Common myeloid progenitor, CD34-positive (primary cell): ENCODE measurements at regions not wholly inside any gene's neighbourhood (a gene's known extent, or its start where the extent isn't known, plus 50 kb on each side); places are given as distances from the start of the nearest gene placed in this dataset.
"Not testable (repeated sequence)": the region's sequence is repeated elsewhere in the genome, so short reads cannot be mapped to it uniquely, and the experiment has no call there.

Experiments used
- CTCF ChIA-PET: fragments of 350-600 bp; sonication (Branson Sonifier 250); formaldehyde crosslinking; loops from one replicate; lab custom pipeline; 2021; ENCODE audit warnings: antibody characterized with exemption; lab: Charles Lee
- POLR2A ChIA-PET: fragments of 350-600 bp; sonication (Branson Sonifier 250); formaldehyde crosslinking; loops from one replicate; lab custom pipeline; 2021; ENCODE audit warnings: antibody characterized with exemption; lab: Charles Lee
- DNase-seq, 3 donors: peaks; one replicate each; pipeline versions ENCODE4 v3.0.0 to v3.0.0-alpha.2; 2013
- H3K27ac ChIP-seq, 2 experiments: 1 replicate in 1 of 2; 2 replicates in 1 of 2; pipeline ENCODE4 v1.7.0; 2013; ENCODE audit warnings: inconsistent platforms in 2 of 2, low read length in 2 of 2, mild to moderate bottlenecking in 2 of 2, low read depth in 1 of 2, moderate library complexity in 1 of 2; ENCODE audit not compliant: severe bottlenecking in 2 of 2, insufficient read depth in 1 of 2, poor library complexity in 1 of 2
- H3K27me3 ChIP-seq, 5 experiments: replicated peaks in 2 of 5; 1 replicate in 3 of 5; 2 replicates in 2 of 5; pipeline versions ENCODE4 v1.6.1 to v1.7.0; 2013; ENCODE audit warnings: low read length in 4 of 5, mild to moderate bottlenecking in 2 of 5, moderate library complexity in 2 of 5, inconsistent platforms in 1 of 5; ENCODE audit not compliant: insufficient read depth in 5 of 5, control insufficient read depth in 4 of 5
- H3K36me3 ChIP-seq, 4 experiments: 1 replicate in 2 of 4; 2 replicates in 2 of 4; pipeline versions ENCODE4 v1.6.1 to v1.7.0; 2013; ENCODE audit warnings: low read length in 3 of 4, control low read depth in 1 of 4, mild to moderate bottlenecking in 1 of 4; ENCODE audit not compliant: control insufficient read depth in 4 of 4, insufficient read depth in 4 of 4
- H3K4me1 ChIP-seq, 4 experiments: 1 replicate in 3 of 4; 2 replicates in 1 of 4; pipeline versions ENCODE4 v1.6.1 to v1.7.1; 2013; ENCODE audit warnings: low read length in 3 of 4, mild to moderate bottlenecking in 3 of 4, control low read depth in 1 of 4, inconsistent platforms in 1 of 4, moderate library complexity in 1 of 4; ENCODE audit not compliant: control insufficient read depth in 4 of 4, insufficient read depth in 4 of 4; ENCODE audit errors: control extremely low read depth in 1 of 4
- H3K4me3 ChIP-seq, 7 experiments: 1 replicate in 4 of 7; 2 replicates in 3 of 7; pipeline versions ENCODE4 v1.5.1 to v1.7.0; 2013; ENCODE audit warnings: mild to moderate bottlenecking in 7 of 7, low read length in 6 of 7, moderate library complexity in 6 of 7, inconsistent platforms in 2 of 7, low read depth in 2 of 7, control low read depth in 1 of 7; ENCODE audit not compliant: insufficient read depth in 4 of 7, control insufficient read depth in 1 of 7; ENCODE audit errors: extremely low read depth in 1 of 7
- H3K9me3 ChIP-seq, 5 experiments: 1 replicate in 4 of 5; 2 replicates in 1 of 5; pipeline versions ENCODE4 v1.6.1 to v1.7.1; 2013; ENCODE audit warnings: low read length in 4 of 5, mild to moderate bottlenecking in 2 of 5, inconsistent platforms in 1 of 5, low read depth in 1 of 5, moderate library complexity in 1 of 5; ENCODE audit not compliant: control insufficient read depth in 4 of 5, insufficient read depth in 2 of 5; ENCODE audit errors: control extremely low read depth in 1 of 5
- WGBS: methylation state at CpG from one replicate; pipeline ENCODE4 v1.1.5; 2013; ENCODE audit not compliant: insufficient coverage; 5-methylcytosine and 5-hydroxymethylcytosine counted together

DNA sequence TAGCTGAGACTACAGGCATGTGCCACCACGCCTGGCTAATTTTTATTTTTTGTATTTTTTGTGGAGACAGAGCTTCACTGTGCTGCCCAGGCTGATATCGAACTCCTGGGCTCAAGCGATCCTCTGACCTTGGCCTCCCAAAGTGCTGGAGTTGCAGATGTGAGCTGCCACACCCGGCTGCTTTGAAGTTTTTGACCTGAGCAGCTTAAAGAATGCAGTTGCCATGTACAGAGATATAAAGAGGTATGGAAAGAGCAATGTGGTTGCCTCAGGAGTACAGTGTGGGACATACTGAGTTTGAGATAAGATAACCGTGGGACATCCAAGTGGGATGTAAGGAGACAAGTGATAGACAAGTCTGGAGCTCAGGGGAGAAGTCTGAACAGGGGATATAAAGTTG, 82.7 kb upstream of the LSM14A start:
- Histone ChIP-seq H3K4me1 (no peaks in the 10 kb centered on the region), H3K27me3 (peaks cover 0 to 8% (median 3%) of the 10 kb centered on the region in 5 experiments), H3K27ac (no peak overlapping the region), H3K36me3 (no peaks in the 10 kb centered on the region), H3K4me3 (no peak overlapping the region), H3K9me3 (peaks cover 0 to 6% (median 0%) of the 10 kb centered on the region in 5 experiments)
- ChIA-PET CTCF (no interaction called here), POLR2A (no interaction called here)
- no peak for DNase-seq
- WGBS, result 93% methylated on average over 5 of the region's 5 CpGs

DNA sequence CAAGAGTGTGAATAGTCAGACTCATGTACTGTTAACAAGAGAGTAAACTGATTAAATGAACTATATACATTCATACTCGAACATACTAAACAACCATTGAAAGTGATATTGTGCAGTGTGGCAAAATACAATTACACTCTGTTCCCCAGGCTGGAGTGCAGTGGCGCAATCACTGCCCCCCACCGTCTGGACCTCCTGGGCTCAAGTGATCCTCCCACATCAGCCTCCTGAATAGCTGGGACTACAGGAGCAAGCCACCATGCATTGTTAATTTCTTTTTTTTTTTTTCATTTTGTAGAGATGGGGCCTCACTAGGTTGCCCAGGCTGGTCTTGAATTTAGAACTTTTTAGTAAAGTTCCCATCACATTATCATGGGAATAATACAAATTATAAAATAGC, 77.3 kb upstream of the LSM14A start:
- Histone ChIP-seq H3K27ac (no peak overlapping the region), H3K9me3 (no peaks in the 10 kb centered on the region), H3K4me3 (no peak overlapping the region), H3K4me1 (no peaks in the 10 kb centered on the region), H3K36me3 (no peaks in the 10 kb centered on the region), H3K27me3 (peaks cover 0 to 5% (median 0%) of the 10 kb centered on the region in 5 experiments)
- ChIA-PET POLR2A (no interaction called here), CTCF (interaction anchor here (0.6 to 2.8 kb wide), 3 partner anchors 9 to 316 kb away, joined by 3 to 36 read pairs (median 4); no protein-coding TSS in a partner anchor)
- DNase-seq, result no peak
- 100% methylated on average over 2 of the region's 3 CpGs for WGBS

DNA sequence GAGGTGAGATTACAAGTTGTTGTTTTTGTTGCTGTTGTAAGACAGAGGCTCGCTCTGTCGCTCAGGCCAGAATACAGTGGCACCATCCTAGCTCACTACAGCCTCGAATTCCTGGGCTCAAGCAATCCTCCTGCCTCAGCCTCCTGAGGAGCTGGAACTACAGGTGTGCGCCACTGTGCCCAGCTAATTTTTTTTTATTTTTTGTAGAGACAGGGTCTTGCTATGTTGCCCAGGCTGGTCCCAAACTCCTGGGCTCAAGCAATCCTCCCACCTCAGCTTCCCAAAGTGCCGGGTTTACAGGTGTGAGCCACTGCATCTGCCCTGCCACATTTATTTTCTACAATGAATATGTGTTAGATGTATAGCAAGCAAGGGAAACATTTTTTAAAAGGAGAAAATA, 76.9 kb upstream of the LSM14A start:
- not testable (repeated sequence) for H3K9me3 ChIP-seq, H3K4me3 ChIP-seq, H3K27ac ChIP-seq, DNase-seq, H3K36me3 ChIP-seq, H3K4me1 ChIP-seq, H3K27me3 ChIP-seq
- CTCF ChIA-PET, result interaction anchor here (0.8 to 2.8 kb wide), 4 partner anchors 10 to 317 kb away, joined by 3 to 36 read pairs (median 6); no protein-coding TSS in a partner anchor
- POLR2A ChIA-PET, result interaction anchor here (0.8 kb wide), 1 partner anchor 300 kb away, joined by 4 read pairs; no protein-coding TSS in a partner anchor
- WGBS, result 100% methylated on average over 2 of the region's 5 CpGs

DNA sequence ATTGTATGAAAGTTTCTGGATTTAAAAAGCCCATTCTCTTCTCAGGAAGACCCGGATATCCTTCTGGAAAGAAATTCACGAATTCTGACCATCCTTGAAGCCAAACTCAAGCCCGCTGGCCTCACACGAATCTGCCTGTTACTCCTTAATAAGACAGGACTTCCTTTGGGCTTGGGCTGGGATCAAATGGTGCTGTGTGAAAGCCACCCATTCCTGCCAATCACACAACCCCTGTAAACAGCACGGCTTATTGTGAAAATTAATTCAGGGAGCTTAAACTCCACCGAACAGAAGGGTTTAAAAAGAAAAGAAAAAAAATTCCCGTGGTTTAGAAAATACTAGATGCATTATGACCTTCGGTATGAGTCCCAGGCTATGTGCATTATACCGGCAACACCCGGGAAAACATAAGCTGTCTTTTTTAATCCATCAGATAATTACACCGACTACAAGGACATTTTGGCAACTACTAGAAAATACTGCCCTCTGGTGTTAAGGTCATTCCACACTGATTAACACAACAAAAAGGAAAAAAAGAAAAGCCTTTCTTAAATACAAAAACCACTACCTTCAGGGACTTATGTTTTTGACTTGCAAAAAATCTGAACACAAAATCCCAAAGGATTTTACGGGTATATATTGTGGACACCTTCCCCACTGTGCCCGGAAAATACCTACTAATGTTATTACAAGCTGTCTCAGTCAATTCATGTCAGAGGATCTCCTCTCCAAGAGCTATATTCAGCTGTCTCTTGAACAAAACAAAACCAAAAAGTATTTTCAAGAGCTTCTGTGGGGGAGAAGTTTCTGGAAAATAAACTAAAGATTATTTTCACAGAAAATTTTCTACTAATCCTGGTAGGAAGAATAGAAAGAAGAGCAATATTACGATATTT, 76.0 kb upstream of the LSM14A start:
- Histone ChIP-seq H3K9me3 (no peaks in the 10 kb centered on the region), H3K4me3 (no peak overlapping the region), H3K36me3 (no peaks in the 10 kb centered on the region), H3K4me1 (no peaks in the 10 kb centered on the region), H3K27ac (no peak overlapping the region), H3K27me3 (peaks cover 0 to 3% (median 3%) of the 10 kb centered on the region in 5 experiments)
- peak; percentile 57 to 78 (median 73) for DNase-seq
- ChIA-PET CTCF (interaction anchor here (0.7 to 2.8 kb wide), 19 partner anchors 10 to 680 kb away, joined by 3 to 36 read pairs (median 4); no protein-coding TSS in a partner anchor), POLR2A (interaction anchor here (0.8 kb wide), 1 partner anchor 301 kb away, joined by 4 read pairs; no protein-coding TSS in a partner anchor)
- 35% methylated on average over 7 of the region's 14 CpGs for WGBS

DNA sequence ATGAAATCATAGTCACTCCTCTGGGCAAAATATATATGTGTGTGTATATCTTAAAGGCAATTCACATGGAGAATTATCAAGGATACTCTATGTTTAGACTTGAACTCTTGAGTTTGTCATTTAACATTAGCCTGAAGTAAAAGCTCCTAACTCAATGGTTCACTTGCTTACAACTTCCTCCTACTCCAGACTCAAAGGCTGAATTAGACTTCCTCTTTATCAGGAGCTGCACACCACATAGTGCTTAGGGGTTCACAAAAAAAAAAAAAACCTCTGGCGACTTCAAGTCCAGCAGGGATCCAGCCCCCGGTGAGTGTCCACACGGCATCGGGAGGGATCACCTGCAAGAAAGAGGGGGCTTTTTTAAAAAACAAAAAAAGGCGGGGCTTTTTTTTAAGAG, 68.2 kb upstream of the LSM14A start:
- Histone ChIP-seq H3K4me3 (peak overlapping the region in 2 of 7 experiments; percentile 58 to 60), H3K4me1 (peaks cover 2 to 8% (median 5%) of the 10 kb centered on the region in 4 experiments), H3K9me3 (no peaks in the 10 kb centered on the region), H3K27me3 (peaks cover 0 to 3% (median 0%) of the 10 kb centered on the region in 5 experiments), H3K36me3 (no peaks in the 10 kb centered on the region), H3K27ac (peak overlapping the region in 1 of 2 experiments; percentile 31)
- ChIA-PET POLR2A (no interaction called here), CTCF (interaction anchor here (0.6 to 1.9 kb wide), 5 partner anchors 18 to 143 kb away, joined by 3 to 5 read pairs (median 3); no protein-coding TSS in a partner anchor)
- DNase-seq, result peak; percentile 36 to 74 (median 67)
- WGBS, result 13% methylated on average over 4 of the region's 5 CpGs

DNA sequence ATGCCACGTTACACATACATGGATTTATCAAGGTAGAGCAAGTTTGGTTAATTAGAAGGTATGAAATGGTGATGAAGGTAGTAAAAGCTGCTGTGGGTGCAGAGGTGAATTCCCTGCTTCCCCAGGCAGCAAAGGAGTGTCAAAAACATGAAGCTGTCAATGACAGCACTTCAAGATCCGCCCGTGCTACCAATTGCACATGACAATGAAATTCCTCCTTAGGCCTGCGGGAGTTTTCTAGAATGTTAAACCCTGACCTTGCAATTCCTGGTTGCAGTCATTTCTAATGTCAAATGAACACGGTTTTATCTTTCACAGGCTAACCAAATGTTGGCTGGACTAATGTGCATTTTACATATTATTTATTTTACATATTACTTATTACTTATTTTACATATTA, 67.7 kb upstream of the LSM14A start:
- CTCF ChIA-PET, result interaction anchor here (0.9 to 1.4 kb wide), 2 partner anchors 17 to 130 kb away, joined by 3 read pairs; no protein-coding TSS in a partner anchor
- DNase-seq, result no peak
- Histone ChIP-seq H3K36me3 (no peaks in the 10 kb centered on the region), H3K27ac (peak overlapping the region in 1 of 2 experiments; percentile 31), H3K4me3 (peak overlapping the region in 2 of 7 experiments; percentile 58 to 60), H3K27me3 (peaks cover 0 to 3% (median 0%) of the 10 kb centered on the region in 5 experiments), H3K9me3 (no peaks in the 10 kb centered on the region), H3K4me1 (peaks cover 2 to 8% (median 5%) of the 10 kb centered on the region in 4 experiments)
- POLR2A ChIA-PET, result no interaction called here
- WGBS, result 58% methylated on average over 4 of the region's 5 CpGs
